ENCODE measurements at regions not wholly inside any gene's neighbourhood (a gene's known extent, or its start where the extent isn't known, plus 50 kb on each side); places are given as distances from the start of the nearest gene placed in this dataset.

- Histone ChIP-seq H3K27me3 (ENCODE audit: control insufficient read depth, insufficient read depth, low read length) (no peaks in the 10 kb centered on the region), H3K36me3 (ENCODE audit: control insufficient read depth, insufficient read depth, low read length) (no peaks in the 10 kb centered on the region), H3K4me3 (ENCODE audit: low read depth, low read length) (no peak overlapping the region)
- no peak for DNase-seq (ENCODE audit: low read depth)
- no peak for TF ChIP-seq CTCF (IDR thresholded peaks at IDR 0.05; ENCODE audit: insufficient read depth, low read length, poor library complexity, severe bottlenecking)
These were observed 750.7 kb downstream of the SORCS3 start for GRCh38 chr10:105391670-105392351.

GRCh38 chr10:105387971-105388370 lies 746.9 kb downstream of the SORCS3 start:
- Histone ChIP-seq H3K36me3 (ENCODE audit: control insufficient read depth, insufficient read depth, low read length) (no peaks in the 10 kb centered on the region), H3K27me3 (ENCODE audit: control insufficient read depth, insufficient read depth, low read length) (no peaks in the 10 kb centered on the region), H3K4me3 (ENCODE audit: low read depth, low read length) (no peak overlapping the region)
- no peak for DNase-seq (ENCODE audit: low read depth)
- no peak for TF ChIP-seq CTCF (IDR thresholded peaks at IDR 0.05; ENCODE audit: insufficient read depth, low read length, poor library complexity, severe bottlenecking)

GRCh38 chr10:105383978-105384377 lies 742.9 kb downstream of the SORCS3 start:
- no peak for DNase-seq (ENCODE audit: low read depth)
- H3K4me3 ChIP-seq (ENCODE audit: low read depth, low read length): no peak overlapping the region
- H3K27me3 ChIP-seq (ENCODE audit: control insufficient read depth, insufficient read depth, low read length): no peaks in the 10 kb centered on the region
- H3K36me3 ChIP-seq (ENCODE audit: control insufficient read depth, insufficient read depth, low read length): no peaks in the 10 kb centered on the region
- TF ChIP-seq CTCF (IDR thresholded peaks at IDR 0.05; ENCODE audit: insufficient read depth, low read length, poor library complexity, severe bottlenecking): no peak

GRCh38 chr10:105370692-105371091 lies 729.6 kb downstream of the SORCS3 start:
- TF ChIP-seq CTCF (IDR thresholded peaks at IDR 0.05; ENCODE audit: insufficient read depth, low read length, poor library complexity, severe bottlenecking): no peak
- Histone ChIP-seq H3K36me3 (ENCODE audit: control insufficient read depth, insufficient read depth, low read length) (no peaks in the 10 kb centered on the region), H3K27me3 (ENCODE audit: control insufficient read depth, insufficient read depth, low read length) (no peaks in the 10 kb centered on the region), H3K4me3 (ENCODE audit: low read depth, low read length) (no peak overlapping the region)
- DNase-seq (ENCODE audit: low read depth): no peak

- TF ChIP-seq CTCF (IDR thresholded peaks at IDR 0.05; ENCODE audit: insufficient read depth, low read length, poor library complexity, severe bottlenecking): no peak
- Histone ChIP-seq H3K27me3 (ENCODE audit: control insufficient read depth, insufficient read depth, low read length) (no peaks in the 10 kb centered on the region), H3K36me3 (ENCODE audit: control insufficient read depth, insufficient read depth, low read length) (no peaks in the 10 kb centered on the region), H3K4me3 (ENCODE audit: low read depth, low read length) (no peak overlapping the region)
- DNase-seq (ENCODE audit: low read depth): no peak
These were observed 718.6 kb downstream of the SORCS3 start for GRCh38 chr10:105359708-105360107.

- no peak for TF ChIP-seq CTCF (IDR thresholded peaks at IDR 0.05; ENCODE audit: insufficient read depth, low read length, poor library complexity, severe bottlenecking)
- DNase-seq (ENCODE audit: low read depth): peak; percentile 56
These were observed 717.8 kb downstream of the SORCS3 start for GRCh38 chr10:105358911-105359310.

More at GRCh38 chr10:105358911-105359310, 717.8 kb downstream of the SORCS3 start:
- Histone ChIP-seq H3K36me3 (ENCODE audit: control insufficient read depth, insufficient read depth, low read length) (no peaks in the 10 kb centered on the region), H3K27me3 (ENCODE audit: control insufficient read depth, insufficient read depth, low read length) (no peaks in the 10 kb centered on the region), H3K4me3 (ENCODE audit: low read depth, low read length) (no peak overlapping the region)
